ENCODE measurements at regions not wholly inside any gene's neighbourhood (a gene's known extent, or its start where the extent isn't known, plus 50 kb on each side); places are given as distances from the start of the nearest gene placed in this dataset.

GRCh38 chr6:37116326-37116725, 53.6 kb upstream of the PIM1 start:
- no peak overlapping the region for H3K27ac ChIP-seq
- peaks cover under 1% of the 10 kb centered on the region for H3K4me1 ChIP-seq
- intact Hi-C loops (cut with DNase I), result no loop called here

GRCh38 chr6:37119387-37119886, 50.5 kb upstream of the PIM1 start:
- no peaks in the 10 kb centered on the region for H3K4me1 ChIP-seq
- H3K27me3 ChIP-seq, result no peaks in the 10 kb centered on the region
- TF ChIP-seq CTCF (IDR thresholded peaks at IDR 0.05) (no peak), POLR2A (IDR thresholded peaks at IDR 0.05) (no peak), POLR2AphosphoS5 (IDR thresholded peaks at IDR 0.05; ENCODE audit: insufficient read depth in 1 of 2, low read depth in 1 of 2) (no peak)
- H3K36me3 ChIP-seq, result no peaks in the 10 kb centered on the region
- H3K27ac ChIP-seq, result no peak overlapping the region
- intact Hi-C loops (cut with DNase I), result no loop called here
- no peak overlapping the region for H3K4me3 ChIP-seq
- no peaks in the 10 kb centered on the region for H3K9me3 ChIP-seq
- DNase-seq (ENCODE audit: extremely low spot score in 2 of 2), result no peak

More at GRCh38 chr6:37116326-37116725, 53.6 kb upstream of the PIM1 start:
- no peaks in the 10 kb centered on the region for H3K27me3 ChIP-seq
- no peak overlapping the region for H3K4me3 ChIP-seq
- no peaks in the 10 kb centered on the region for H3K36me3 ChIP-seq
- TF ChIP-seq POLR2AphosphoS5 (IDR thresholded peaks at IDR 0.05; ENCODE audit: insufficient read depth in 1 of 2, low read depth in 1 of 2) (no peak), CTCF (IDR thresholded peaks at IDR 0.05) (no peak), POLR2A (IDR thresholded peaks at IDR 0.05) (no peak)
- H3K9me3 ChIP-seq, result no peaks in the 10 kb centered on the region
- DNase-seq (ENCODE audit: extremely low spot score in 2 of 2), result no peak

Measured in vagina (tissue), 2 donors.